ENCODE measurements at regions not wholly inside any gene's neighbourhood (a gene's known extent, or its start where the extent isn't known, plus 50 kb on each side); places are given as distances from the start of the nearest gene placed in this dataset.

- TF ChIP-seq TAF1 (IDR thresholded peaks at IDR 0.05; ENCODE audit: low read depth): no peak
- no peak for TF ChIP-seq YY1 (IDR thresholded peaks at IDR 0.05; ENCODE audit: low read depth)
- no peak for TF ChIP-seq EP300 (IDR thresholded peaks at IDR 0.05; ENCODE audit: borderline replicate concordance)
- TF ChIP-seq FOXM1 (IDR thresholded peaks at IDR 0.05; ENCODE audit: borderline replicate concordance, low read depth): no peak
- no peak for TF ChIP-seq NFIC (IDR thresholded peaks at IDR 0.05)
These were observed 123.8 kb downstream of the DMRT2 start for GRCh38 chr9:1173993-1174392.
